ENCODE measurements at regions not wholly inside any gene's neighbourhood (a gene's known extent, or its start where the extent isn't known, plus 50 kb on each side); places are given as distances from the start of the nearest gene placed in this dataset.

- Histone ChIP-seq H3K9ac (ENCODE audit: insufficient read depth, low read length) (no peak overlapping the region), H3K79me2 (ENCODE audit: control insufficient read depth, insufficient read depth, low read length) (no peaks in the 10 kb centered on the region), H3K9me3 (ENCODE audit: control insufficient read depth, insufficient read depth, low read depth, low read length) (no peaks in the 10 kb centered on the region), H3K36me3 (ENCODE audit: control insufficient read depth, insufficient read depth, low read length) (no peaks in the 10 kb centered on the region), H3K27ac (ENCODE audit: insufficient read depth, low read length) (no peak overlapping the region), H3K4me1 (ENCODE audit: control insufficient read depth, extremely low read depth, insufficient read depth, low read length) (no peaks in the 10 kb centered on the region), H4K20me1 (ENCODE audit: control insufficient read depth, extremely low read depth, insufficient read depth, low read length) (no peaks in the 10 kb centered on the region), H2AFZ (ENCODE audit: low read length) (no peak overlapping the region), H3K4me2 (ENCODE audit: extremely low read depth, insufficient read depth, low read length) (no peak overlapping the region), H3K4me3 (replicated peaks in 1 of 4; ENCODE audit: control extremely low read depth in 1 of 4, insufficient read depth in 1 of 4, low read depth in 3 of 4, low read length in 4 of 4) (no peak overlapping the region), H3K27me3 (ENCODE audit: control insufficient read depth, insufficient read depth, low read length) (no peaks in the 10 kb centered on the region)
- TF ChIP-seq EZH2 (IDR thresholded peaks at IDR 0.05; ENCODE audit: low read length, missing control alignments) (no peak), CTCF (conservative IDR thresholded peaks at IDR 0.05 in 1 of 2, IDR thresholded peaks at IDR 0.05 in 1 of 2; ENCODE audit: low read depth in 1 of 2, low read length in 2 of 2) (no peak)
- DNase-seq (ENCODE audit: low read depth in 2 of 2) = no peak
These were observed 80.8 kb upstream of the CMKLR1 start for GRCh38 chr12:108419949-108420348.

- no peaks in the 10 kb centered on the region for H3K36me3 ChIP-seq (ENCODE audit: control insufficient read depth, insufficient read depth, low read length)
- no peak overlapping the region for H3K27ac ChIP-seq (ENCODE audit: insufficient read depth, low read length)
- H3K9ac ChIP-seq (ENCODE audit: insufficient read depth, low read length) = no peak overlapping the region
- no peaks in the 10 kb centered on the region for H4K20me1 ChIP-seq (ENCODE audit: control insufficient read depth, extremely low read depth, insufficient read depth, low read length)
- DNase-seq (ENCODE audit: low read depth in 2 of 2) = peak in 1 of 2 donors; percentile 20
- H3K27me3 ChIP-seq (ENCODE audit: control insufficient read depth, insufficient read depth, low read length) = no peaks in the 10 kb centered on the region
- H3K4me2 ChIP-seq (ENCODE audit: extremely low read depth, insufficient read depth, low read length) = no peak overlapping the region
- H3K9me3 ChIP-seq (ENCODE audit: control insufficient read depth, insufficient read depth, low read depth, low read length) = no peaks in the 10 kb centered on the region
- H3K4me3 ChIP-seq (replicated peaks in 1 of 4; ENCODE audit: control extremely low read depth in 1 of 4, insufficient read depth in 1 of 4, low read depth in 3 of 4, low read length in 4 of 4) = no peak overlapping the region
- no peak for TF ChIP-seq CTCF (conservative IDR thresholded peaks at IDR 0.05 in 1 of 2, IDR thresholded peaks at IDR 0.05 in 1 of 2; ENCODE audit: low read depth in 1 of 2, low read length in 2 of 2)
- TF ChIP-seq EZH2 (IDR thresholded peaks at IDR 0.05; ENCODE audit: low read length, missing control alignments) = no peak
- H3K79me2 ChIP-seq (ENCODE audit: control insufficient read depth, insufficient read depth, low read length) = no peaks in the 10 kb centered on the region
- H3K4me1 ChIP-seq (ENCODE audit: control insufficient read depth, extremely low read depth, insufficient read depth, low read length) = no peaks in the 10 kb centered on the region
- H2AFZ ChIP-seq (ENCODE audit: low read length) = no peak overlapping the region
These were observed 79.2 kb upstream of the CMKLR1 start for GRCh38 chr12:108418164-108418890.

DNA sequence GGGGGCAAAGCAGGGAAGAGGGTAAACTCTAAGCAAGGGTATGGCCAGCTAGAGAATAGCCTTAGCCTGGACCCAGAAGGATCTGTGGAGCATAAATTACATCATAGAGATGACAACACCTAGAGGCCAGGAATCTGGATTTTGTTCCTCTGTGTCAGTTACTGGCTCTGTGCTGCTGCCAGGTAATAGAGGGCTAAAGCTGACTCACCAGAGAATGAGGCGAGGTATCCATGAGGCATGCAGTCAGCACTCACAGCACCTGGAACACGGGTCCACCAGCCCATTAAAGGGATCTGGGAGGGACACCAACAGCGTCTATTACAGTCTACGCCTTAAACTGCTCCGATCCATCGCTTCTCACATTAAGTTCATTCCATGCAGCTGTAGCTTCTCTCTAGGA lies 74.9 kb upstream of the CMKLR1 start:
- no peak for DNase-seq (ENCODE audit: low read depth in 2 of 2)
- H3K79me2 ChIP-seq (ENCODE audit: control insufficient read depth, insufficient read depth, low read length) = no peaks in the 10 kb centered on the region
- no peak overlapping the region for H3K9ac ChIP-seq (ENCODE audit: insufficient read depth, low read length)
- TF ChIP-seq EZH2 (IDR thresholded peaks at IDR 0.05; ENCODE audit: low read length, missing control alignments) = no peak
- TF ChIP-seq CTCF (conservative IDR thresholded peaks at IDR 0.05 in 1 of 2, IDR thresholded peaks at IDR 0.05 in 1 of 2; ENCODE audit: low read depth in 1 of 2, low read length in 2 of 2) = no peak
- H3K27me3 ChIP-seq (ENCODE audit: control insufficient read depth, insufficient read depth, low read length) = no peaks in the 10 kb centered on the region
- no peak overlapping the region for H3K4me2 ChIP-seq (ENCODE audit: extremely low read depth, insufficient read depth, low read length)
- no peaks in the 10 kb centered on the region for H3K36me3 ChIP-seq (ENCODE audit: control insufficient read depth, insufficient read depth, low read length)
- H3K27ac ChIP-seq (ENCODE audit: insufficient read depth, low read length) = no peak overlapping the region
- H2AFZ ChIP-seq (ENCODE audit: low read length) = no peak overlapping the region
- no peaks in the 10 kb centered on the region for H3K9me3 ChIP-seq (ENCODE audit: control insufficient read depth, insufficient read depth, low read depth, low read length)
- no peaks in the 10 kb centered on the region for H4K20me1 ChIP-seq (ENCODE audit: control insufficient read depth, extremely low read depth, insufficient read depth, low read length)
- no peaks in the 10 kb centered on the region for H3K4me1 ChIP-seq (ENCODE audit: control insufficient read depth, extremely low read depth, insufficient read depth, low read length)
- no peak overlapping the region for H3K4me3 ChIP-seq (replicated peaks in 1 of 4; ENCODE audit: control extremely low read depth in 1 of 4, insufficient read depth in 1 of 4, low read depth in 3 of 4, low read length in 4 of 4)
